Jurkat, Clone E6-1 (cell line): ENCODE measurements at regions not wholly inside any gene's neighbourhood (a gene's known extent, or its start where the extent isn't known, plus 50 kb on each side); places are given as distances from the start of the nearest gene placed in this dataset.

ENCODE experiments used
- DNase-seq: peaks from one replicate; pipeline ENCODE4 v3.0.0-alpha.2; 2011; ENCODE audit warnings: low read depth, low spot score
- H3K4me3 ChIP-seq: 2 replicates; pipeline ENCODE4 v1.5.1; 2011; ENCODE audit warnings: mild to moderate bottlenecking, low read length, control low read depth, moderate library complexity

DNA sequence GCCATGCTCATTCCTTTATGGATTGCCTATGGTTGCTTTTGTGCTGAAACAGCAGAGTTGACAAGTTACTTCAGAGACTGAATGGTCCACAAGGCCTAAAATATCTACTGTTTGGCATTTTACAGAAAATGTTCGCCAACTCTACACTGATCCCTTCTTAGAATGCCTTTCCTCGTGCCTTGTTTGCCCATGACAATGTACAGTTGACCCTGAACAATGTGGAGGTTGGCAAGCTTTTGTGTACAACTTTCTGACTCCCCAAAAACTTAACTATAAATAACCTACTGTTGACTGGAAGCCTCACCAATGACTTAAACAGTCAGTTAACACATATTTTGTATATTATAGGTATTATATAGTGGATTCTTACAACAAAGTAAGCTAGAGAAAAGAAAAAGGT, 361.4 kb downstream of the EPHA4 start:
- DNase-seq: no peak

DNA sequence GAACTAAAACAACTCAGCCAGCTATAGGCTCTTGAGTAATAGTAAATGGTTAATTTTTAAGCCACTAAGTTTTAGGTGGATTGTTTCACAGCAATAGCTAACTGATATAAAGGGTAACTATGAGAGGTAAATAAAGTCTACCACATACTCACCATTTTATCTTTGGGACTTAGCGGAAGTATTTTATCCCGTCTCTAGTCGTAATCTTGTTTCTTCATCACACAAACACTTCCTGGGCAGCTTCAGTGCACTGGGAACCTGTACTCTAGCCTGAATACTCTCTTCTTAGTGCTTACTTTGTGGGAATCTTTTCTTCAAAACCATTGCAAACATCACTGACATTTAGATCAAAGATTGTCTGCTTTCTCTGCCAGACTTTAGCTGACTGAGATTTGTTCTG, 360.5 kb downstream of the EPHA4 start:
- H3K4me3 ChIP-seq: no peak overlapping the region
- no peak for DNase-seq

More for the DNA sequence above, 361.4 kb downstream of the EPHA4 start:
- H3K4me3 ChIP-seq: no peak overlapping the region

DNA sequence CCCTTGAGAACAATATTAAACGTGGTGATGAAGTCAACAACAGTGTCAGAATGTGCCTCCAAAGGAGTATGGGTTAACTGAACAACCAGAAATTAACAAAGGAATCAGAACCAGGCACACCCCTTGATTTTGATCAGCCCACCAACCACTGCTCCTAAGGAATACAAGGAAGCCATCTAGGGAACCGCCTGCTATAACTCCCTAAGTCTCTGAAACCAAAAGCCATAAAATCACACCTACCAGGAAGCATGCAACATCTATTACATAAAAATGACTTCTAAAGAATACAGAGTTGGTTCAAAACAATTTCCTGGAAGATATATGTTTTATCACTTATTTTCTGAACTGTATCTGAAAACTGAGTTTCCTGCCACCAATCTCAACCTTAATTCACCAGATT, 360.0 kb downstream of the EPHA4 start:
- no peak for DNase-seq
- no peak overlapping the region for H3K4me3 ChIP-seq

DNA sequence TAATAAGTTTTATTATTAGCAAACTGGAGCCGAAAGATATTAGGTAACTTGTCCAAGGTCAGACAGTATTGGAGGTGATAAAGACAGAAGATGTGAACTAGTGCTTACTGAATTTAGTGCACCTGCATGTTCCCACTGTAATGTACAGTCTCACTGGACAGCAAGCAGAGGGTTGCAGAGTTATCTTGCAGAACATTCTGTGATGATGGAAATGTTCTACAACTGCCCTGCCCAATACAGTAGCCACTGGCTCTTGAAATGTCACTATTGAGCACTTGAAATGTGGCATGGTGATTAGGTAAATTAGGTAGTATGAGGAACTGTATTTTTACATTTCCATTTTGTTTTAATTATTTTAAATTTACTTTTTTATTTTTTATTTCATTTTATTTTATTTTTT, 356.6 kb downstream of the EPHA4 start:
- no peak for DNase-seq
- no peak overlapping the region for H3K4me3 ChIP-seq

DNA sequence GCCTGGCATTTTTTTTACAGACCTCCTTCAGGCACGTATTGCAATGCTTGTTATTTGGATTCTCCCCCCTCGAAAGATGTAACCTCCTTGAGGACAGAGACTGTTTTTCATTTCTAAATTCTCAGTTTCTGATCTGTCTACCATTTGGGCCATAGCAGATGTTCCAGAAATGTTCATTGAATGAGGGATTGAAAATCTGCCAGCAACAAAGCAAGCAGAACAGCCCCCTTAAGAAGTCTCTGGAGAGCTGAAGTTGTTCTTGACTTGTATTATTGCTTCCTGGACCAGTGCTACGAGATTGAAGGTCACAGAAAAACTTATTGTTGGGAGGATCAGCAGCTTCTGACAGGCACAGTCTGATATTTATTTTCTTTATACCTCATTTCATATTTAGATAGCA, 355.5 kb downstream of the EPHA4 start:
- no peak for DNase-seq
- no peak overlapping the region for H3K4me3 ChIP-seq

DNA sequence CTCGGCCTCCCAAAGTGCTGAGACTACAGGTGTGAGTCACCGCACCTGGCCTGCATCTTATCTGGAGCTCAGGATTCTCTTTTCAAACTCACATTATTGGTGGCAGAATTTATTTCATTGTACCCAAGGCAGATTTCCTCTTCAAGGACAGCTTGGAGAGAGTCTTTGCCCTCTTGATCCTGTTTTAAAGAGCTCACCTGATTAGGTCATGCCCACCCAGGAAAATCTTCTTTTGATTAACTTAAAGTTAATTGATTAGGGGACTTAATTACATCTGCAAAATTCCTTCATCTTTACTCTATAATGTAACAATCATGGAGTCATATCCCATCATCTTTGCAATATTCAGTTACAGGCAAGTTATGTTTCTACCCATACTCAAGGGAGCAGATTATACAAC, 346.4 kb downstream of the EPHA4 start:
- DNase-seq: no peak
- H3K4me3 ChIP-seq: no peak overlapping the region

DNA sequence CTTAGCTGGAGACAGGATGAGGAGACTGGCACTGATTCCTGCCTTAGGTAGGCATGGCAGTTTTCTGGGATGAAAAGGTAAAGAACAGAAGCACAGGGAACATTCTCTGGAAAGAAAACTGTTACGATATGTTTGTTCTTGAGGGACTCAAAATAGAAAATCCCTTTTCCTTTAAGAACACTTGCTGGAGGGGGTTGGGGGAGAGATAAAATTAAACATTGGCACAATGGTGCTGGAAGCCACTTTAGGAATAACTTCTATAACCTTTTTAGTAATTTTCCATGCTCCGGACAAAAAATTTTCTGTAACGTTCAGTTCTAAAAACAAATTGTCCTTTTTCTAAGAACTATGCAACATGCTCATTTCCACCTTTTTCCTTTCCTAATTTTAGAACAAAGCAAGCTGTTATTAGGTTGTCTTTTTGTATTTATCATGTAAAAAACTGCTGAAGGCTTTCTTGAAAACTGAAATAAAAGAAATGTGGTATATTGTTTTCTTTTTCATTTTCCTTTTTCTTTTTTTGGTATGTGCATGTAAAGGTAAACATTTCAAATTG, 343.8 kb downstream of the EPHA4 start:
- no peak for DNase-seq
- H3K4me3 ChIP-seq: no peak overlapping the region

DNA sequence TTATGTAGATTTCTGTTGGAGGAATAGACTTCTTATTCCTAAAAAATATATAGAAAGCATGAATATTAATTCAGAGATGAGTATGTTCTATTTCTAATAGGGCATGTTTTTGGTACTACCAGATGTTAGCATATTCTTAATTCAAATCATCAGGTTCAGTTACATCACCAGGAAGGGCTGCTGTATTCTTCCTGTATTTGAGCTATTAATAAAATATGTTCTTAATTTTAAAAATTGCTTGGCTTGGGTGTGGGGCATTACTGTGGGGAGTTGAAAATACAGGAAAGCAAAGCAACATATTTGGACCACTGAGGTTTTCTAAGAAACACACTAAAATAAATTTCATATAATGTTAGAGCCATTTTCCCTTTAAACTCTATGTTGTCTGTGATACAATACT, 343.0 kb downstream of the EPHA4 start:
- no peak for DNase-seq
- no peak overlapping the region for H3K4me3 ChIP-seq

DNA sequence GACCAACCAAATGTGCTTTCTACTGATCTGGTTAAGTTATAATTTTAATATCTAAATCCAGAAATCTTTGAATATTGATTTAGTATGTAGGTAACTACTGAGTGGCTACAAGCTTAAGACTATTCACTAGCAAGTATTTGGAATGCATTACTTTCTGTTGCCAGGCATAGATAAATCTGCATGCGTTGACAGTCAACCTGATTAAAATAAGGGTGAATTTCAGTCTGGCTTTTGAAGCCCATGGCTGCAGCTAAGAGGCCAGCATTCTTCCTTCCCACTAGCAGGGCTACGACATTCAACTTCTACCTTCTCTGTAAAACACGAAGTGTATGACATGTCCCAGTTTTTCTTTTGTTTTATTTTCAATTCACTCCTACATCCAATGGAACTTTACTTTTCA, 340.6 kb downstream of the EPHA4 start:
- no peak overlapping the region for H3K4me3 ChIP-seq
- no peak for DNase-seq

DNA sequence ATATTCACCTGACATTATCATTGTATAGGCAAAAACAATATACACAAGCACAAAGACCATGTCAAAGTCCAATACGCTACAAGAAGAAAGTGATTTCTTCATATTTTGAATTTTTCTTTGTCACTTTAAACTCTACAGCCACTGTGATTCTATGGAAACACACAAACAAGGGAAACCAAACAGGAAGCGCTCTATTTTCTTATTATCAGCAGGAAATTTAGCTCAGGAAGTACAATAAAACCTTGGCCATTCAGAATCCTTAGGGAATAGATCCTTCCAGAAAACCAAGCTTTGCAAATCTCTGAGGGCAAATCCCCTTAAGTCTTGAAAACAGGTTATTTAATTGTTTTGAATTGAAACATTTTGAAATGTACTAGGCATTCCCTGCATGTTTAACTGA, 336.2 kb downstream of the EPHA4 start:
- no peak for DNase-seq
- H3K4me3 ChIP-seq: no peak overlapping the region

DNA sequence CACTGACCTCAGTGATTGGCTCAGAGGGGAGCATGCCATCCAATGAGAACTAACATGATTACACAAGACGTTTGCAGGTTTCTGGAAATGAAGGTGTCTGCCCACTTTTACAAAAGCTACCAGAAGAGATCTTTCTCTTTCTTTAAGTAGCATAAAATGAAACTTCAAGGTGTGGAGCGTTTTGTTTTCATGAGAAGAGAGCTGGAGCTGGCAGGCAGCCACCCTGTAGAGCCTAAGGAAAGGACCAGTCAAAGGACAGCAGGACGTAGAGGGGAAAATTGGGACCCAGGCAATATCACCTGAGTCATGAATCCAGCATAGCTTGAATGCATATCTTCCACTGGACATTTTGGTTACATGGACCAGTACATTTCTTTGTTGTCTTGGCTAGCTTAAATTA, 331.0 kb downstream of the EPHA4 start:
- no peak overlapping the region for H3K4me3 ChIP-seq
- DNase-seq: no peak

DNA sequence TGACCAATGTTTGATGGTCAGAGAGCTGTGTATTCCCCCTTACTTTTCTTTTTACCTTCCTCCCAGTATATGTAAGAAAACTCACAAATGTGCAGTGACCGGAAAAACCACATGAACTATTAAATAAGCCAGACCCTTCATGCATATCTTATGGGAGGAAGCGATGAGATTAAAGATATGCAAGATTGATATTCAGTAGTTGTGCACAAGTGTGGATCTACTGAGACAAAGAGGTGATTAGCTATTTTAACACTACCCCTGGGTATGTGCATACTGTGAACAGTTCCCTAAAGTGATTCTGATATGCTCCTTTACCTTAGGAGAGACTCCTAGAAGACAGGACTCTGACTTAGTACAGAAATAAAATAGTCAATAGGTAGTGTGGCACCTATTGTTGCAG, 328.3 kb downstream of the EPHA4 start:
- no peak overlapping the region for H3K4me3 ChIP-seq
- no peak for DNase-seq

DNA sequence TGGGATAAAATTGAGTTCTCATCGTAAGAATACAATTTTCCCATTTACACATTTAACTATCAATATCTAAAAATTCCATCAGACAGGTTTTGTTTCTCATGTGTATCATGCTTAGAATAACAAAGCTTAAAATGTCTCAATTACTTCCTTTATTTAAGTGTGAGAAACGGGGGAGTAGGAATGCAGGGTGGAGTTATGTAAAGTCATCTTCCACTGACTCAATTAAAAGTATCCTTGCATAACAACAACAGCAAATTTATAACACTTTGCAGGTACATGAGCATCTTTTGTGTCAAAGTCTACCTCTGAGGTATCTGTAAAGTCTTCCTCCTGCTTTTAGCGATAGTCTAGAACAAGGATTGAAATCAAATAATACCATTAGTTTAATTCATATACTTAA, 327.1 kb downstream of the EPHA4 start:
- DNase-seq: no peak
- H3K4me3 ChIP-seq: no peak overlapping the region

DNA sequence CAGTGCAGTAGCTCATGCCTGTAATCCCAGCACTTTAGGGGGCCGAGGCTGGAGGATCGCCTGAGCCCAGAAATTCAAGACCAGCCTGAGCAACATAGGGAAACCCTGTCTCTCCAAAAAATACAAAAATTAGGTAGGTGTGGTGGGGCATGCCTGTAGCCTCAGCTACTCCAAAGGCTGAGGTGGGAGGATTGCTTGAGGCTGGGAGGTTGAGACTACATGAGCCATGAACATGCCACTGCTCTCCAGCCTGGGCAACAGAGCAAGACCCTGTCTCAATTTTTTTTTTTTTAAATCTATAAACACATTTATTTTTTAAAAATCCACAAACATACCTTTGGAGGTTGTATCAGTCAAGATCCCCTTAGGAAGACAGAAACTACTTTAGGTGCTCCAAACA, 326.3 kb downstream of the EPHA4 start:
- no peak overlapping the region for H3K4me3 ChIP-seq
- no peak for DNase-seq

DNA sequence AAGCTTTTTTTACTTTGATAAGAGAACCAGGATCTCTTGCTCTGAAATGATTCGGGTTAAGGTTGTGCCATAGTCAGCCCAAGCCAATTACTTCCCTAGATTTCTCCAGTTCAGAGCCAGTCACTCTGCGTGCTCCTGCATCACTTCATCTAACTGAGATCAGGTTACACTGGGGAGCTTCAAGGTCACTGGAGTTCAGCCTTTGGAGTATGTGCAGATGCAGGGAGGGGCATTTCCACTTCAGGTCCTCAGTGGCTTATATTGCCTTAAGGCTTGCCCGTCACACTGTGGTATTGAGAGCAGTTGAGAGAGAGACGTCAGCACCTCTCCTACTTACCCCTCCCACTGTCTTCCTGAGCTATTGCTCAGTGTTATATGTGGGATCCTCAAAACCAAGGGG, 317.8 kb downstream of the EPHA4 start:
- no peak for DNase-seq

DNA sequence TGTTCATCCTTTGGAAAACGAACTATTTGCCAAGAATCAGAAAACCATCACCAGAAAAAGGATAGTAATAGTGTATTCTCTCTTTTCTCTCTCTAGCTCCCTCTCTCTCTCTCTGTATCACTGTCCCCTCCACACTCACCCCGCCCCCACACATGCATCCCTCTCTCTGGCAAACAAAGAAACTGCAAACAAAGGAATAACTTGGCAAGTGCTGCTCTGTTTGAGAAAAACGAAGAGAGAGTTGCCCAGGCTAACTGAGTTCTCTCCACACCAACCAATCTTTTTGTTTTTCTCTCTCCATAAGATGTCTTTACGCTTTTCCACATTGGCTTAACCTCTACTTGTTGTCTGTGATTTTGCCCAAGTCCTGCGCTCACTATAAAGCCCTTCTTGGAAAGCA, 316.2 kb downstream of the EPHA4 start:
- H3K4me3 ChIP-seq: no peak overlapping the region
- DNase-seq: no peak

More for the DNA sequence above, 317.8 kb downstream of the EPHA4 start:
- no peak overlapping the region for H3K4me3 ChIP-seq

DNA sequence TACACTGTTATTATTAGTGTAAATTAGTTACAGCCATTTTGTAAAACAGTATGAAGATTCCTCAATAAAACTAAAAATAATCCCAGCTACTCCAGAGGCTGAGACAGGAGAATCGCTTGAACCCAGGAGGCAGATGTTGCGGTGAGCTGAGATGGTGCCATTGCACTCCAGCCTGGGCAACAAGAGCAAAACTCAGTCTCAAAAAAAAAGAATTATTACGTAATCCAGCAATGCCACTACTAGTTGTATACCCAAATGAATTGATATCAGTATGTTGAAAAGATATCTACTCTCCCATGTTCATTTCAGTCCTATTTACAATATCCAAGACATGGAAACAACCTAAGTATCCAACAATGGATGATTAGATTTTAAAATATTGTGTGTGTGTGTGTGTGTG, 313.6 kb downstream of the EPHA4 start:
- no peak for DNase-seq
- no peak overlapping the region for H3K4me3 ChIP-seq

DNA sequence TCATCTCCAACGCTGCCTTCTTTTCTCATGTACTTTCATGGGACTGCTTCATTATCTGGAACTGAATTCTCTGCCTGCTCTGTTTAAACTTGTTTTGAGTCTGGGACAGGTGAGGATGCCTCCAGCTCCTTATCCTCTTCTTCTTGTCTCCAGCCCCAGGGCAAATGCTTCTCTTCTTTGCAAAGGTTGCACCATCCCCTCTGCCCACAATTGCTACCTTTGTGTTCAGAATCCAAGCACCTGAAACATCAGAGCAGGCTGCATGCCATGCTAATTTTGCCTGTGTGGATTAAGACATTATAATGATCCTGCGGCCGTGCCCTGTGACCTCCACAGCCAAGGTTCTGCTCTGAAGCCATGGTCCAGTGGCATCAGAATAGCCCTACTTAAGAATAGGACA, 309.5 kb downstream of the EPHA4 start:
- DNase-seq: no peak

DNA sequence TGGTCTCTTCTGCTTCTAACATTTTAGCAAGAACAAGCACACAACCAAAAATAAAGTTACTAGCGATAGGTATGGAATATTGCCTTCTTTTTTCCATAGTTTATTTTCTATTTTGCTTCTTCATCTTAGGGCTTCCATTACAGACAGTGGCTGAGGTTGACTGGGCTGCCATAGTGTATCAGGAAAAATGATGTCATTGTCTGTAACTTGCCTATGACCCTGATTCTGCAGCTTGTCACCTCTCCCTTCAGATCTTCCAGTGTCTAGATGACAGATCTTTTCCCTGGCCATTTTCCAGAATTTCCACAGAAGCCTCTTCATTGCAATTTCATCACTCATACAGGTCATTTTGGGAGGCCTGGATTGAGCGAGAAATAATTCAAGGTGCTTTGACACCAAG, 308.5 kb downstream of the EPHA4 start:
- no peak overlapping the region for H3K4me3 ChIP-seq
- DNase-seq: no peak

More for the DNA sequence above, 309.5 kb downstream of the EPHA4 start:
- no peak overlapping the region for H3K4me3 ChIP-seq

DNA sequence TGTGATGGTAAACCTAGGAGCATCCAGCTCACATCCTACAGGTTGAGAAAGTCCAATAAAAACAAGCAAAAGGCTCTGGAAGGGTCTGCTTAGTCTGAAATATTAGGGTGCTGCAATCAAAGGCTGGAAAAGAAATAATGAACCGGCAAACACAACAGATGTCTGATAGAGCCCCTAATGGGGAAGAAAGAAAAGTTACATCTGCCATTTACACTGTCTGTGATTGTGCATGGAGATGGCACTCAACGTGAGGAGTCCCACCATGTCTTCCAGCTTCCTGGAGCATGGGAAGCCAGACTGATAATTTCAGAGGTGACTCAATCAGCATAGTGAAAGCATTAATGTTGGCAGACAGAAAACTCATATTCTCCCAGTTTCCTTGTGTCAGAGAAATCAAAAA, 307.8 kb downstream of the EPHA4 start:
- no peak overlapping the region for H3K4me3 ChIP-seq
- DNase-seq: no peak

DNA sequence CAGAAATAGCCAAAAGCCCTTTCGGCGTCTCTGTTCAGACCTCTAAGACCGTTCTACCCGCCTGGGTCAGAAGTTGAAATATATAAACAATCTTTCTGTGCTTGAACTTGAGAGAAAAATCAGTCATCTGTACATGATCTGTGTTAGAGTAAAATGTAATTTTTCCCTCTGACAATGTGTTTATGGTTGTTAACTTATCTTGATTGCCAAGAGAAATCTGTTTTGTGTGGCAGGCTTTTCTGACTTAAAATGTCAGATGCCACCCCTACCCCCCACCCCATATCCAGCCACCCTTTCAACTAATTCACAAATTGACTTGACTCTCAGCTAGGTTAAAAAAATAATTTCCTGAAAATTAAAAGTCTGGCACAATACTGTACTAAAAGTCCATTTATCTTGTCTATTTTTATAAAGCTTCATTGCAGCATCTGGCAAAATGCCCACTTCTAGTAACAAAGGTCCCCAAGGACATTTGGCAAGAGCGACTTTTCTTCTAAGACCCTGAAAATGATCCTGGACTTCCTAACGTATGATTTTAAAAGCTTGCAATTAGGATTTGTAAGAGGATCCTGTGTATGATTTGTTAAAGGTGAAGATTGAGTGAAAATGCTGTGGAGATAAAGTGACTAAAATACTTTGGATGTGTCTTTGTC, 304.2 kb downstream of the EPHA4 start:
- no peak overlapping the region for H3K4me3 ChIP-seq
- DNase-seq: no peak
